ENCODE measurements at regions not wholly inside any gene's neighbourhood (a gene's known extent, or its start where the extent isn't known, plus 50 kb on each side); places are given as distances from the start of the nearest gene placed in this dataset.

DNA sequence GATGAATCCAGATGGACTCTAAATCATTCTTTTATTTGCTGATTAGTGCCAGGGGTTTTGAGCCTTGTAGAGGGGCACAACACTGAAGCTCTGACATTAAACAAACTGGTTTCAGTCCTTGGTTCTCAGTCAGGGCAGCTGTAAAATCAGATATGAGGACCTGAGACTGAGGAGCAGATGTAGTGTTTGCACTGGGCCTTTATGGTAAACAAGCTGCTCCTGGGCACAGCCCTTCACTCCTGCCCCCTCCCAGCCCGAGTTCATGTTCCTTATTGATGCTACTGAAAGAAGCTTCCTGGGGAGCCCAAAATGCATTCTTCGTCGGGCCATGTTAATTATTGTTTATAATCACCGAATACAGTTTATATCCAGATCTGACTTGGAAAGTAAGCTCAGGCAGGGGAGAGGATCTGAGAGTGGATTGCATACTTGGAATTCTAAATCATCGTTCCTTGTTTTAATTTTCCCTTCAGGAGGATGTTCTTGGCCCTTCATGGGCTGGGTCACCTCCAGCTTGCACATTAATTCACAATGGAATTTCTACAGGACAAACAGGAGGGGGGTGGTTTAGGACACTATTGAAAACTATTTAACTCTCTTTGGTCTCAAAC lies 213.5 kb downstream of the FGF9 start:
- H3K9ac ChIP-seq (ENCODE audit: low read length): no peak overlapping the region
- DNase-seq (ENCODE audit: low read depth) (no peak), FAIRE-seq (no peak)
- TF ChIP-seq, protein P1, sequence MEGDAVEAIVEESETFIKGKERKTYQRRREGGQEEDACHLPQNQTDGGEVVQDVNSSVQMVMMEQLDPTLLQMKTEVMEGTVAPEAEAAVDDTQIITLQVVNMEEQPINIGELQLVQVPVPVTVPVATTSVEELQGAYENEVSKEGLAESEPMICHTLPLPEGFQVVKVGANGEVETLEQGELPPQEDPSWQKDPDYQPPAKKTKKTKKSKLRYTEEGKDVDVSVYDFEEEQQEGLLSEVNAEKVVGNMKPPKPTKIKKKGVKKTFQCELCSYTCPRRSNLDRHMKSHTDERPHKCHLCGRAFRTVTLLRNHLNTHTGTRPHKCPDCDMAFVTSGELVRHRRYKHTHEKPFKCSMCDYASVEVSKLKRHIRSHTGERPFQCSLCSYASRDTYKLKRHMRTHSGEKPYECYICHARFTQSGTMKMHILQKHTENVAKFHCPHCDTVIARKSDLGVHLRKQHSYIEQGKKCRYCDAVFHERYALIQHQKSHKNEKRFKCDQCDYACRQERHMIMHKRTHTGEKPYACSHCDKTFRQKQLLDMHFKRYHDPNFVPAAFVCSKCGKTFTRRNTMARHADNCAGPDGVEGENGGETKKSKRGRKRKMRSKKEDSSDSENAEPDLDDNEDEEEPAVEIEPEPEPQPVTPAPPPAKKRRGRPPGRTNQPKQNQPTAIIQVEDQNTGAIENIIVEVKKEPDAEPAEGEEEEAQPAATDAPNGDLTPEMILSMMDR (IDR thresholded peaks at IDR 0.05; ENCODE audit: insufficient read depth, low read depth, low read length): no peak
- H3K27ac ChIP-seq (ENCODE audit: low read depth, low read length): no peak overlapping the region
- H3K79me2 ChIP-seq (ENCODE audit: insufficient read depth, low read length): no peaks in the 10 kb centered on the region
- Mint-ChIP-seq H3K4me3 (ENCODE audit: unreplicated experiment) (no peak overlapping the region), H3K4me1 (ENCODE audit: low read depth, unreplicated experiment) (no peaks in the 10 kb centered on the region), H3K27ac (ENCODE audit: unreplicated experiment) (no peak overlapping the region), H3K36me3 (ENCODE audit: low read depth, unreplicated experiment) (no peaks in the 10 kb centered on the region), H3K9me3 (ENCODE audit: unreplicated experiment) (peaks cover 2% of the 10 kb centered on the region), H3K27me3 (ENCODE audit: low read depth, unreplicated experiment) (peaks cover 7% of the 10 kb centered on the region)
- H3K9me3 ChIP-seq (ENCODE audit: insufficient read depth, low read depth, low read length): no peaks in the 10 kb centered on the region
- no peaks in the 10 kb centered on the region for H3K36me3 ChIP-seq (ENCODE audit: insufficient read depth, low read length)
- H3K4me3 ChIP-seq (ENCODE audit: insufficient read depth, low read depth, low read length): no peak overlapping the region
- H2AFZ ChIP-seq (ENCODE audit: low read depth, low read length): no peak overlapping the region
- no peaks in the 10 kb centered on the region for H4K20me1 ChIP-seq (ENCODE audit: insufficient read depth, low read length)
- H3K27me3 ChIP-seq (ENCODE audit: insufficient read depth, low read length): no peaks in the 10 kb centered on the region
- H3K4me1 ChIP-seq (ENCODE audit: insufficient read depth, low read length): no peaks in the 10 kb centered on the region
- H3K4me2 ChIP-seq (ENCODE audit: low read length): no peak overlapping the region

GRCh38 chr13:21884965-21885567 lies 214.2 kb downstream of the FGF9 start:
- TF ChIP-seq, protein P1 (IDR thresholded peaks at IDR 0.05; ENCODE audit: insufficient read depth, low read depth, low read length): no peak
- TF ChIP-seq EZH2 (IDR thresholded peaks at IDR 0.05; ENCODE audit: insufficient read depth, low read length): no peak
- H3K4me3 Mint-ChIP-seq (ENCODE audit: unreplicated experiment): no peak overlapping the region

DNA sequence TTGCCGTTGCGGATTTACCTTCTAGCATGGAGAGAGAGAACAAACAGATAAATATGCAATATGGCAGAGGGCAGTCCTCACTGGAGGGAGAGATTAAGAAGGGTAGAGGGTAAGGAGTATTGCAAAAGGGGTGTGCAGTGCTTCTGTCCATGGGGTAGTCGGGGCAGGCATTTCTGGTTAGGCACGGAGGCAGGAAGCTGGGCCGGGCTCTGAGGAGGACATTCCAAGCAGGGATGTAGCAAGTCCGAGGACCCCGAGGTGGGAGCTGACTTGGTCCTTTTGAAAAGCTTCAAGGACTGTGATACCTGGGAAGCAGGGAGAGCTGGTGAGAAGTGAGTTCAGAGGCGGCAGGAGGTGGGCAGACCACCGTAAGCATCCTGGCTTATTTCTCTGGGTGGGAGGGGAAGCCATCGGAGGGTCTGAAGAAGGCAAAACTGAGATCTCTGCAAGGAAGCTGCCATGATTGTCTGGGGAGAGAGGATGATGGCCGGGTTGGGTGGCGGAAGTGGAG lies 214.9 kb downstream of the FGF9 start:
- H3K4me3 Mint-ChIP-seq (ENCODE audit: unreplicated experiment): no peak overlapping the region
- H3K27me3 ChIP-seq (ENCODE audit: insufficient read depth, low read length): no peaks in the 10 kb centered on the region
- DNase-seq (ENCODE audit: low read depth) (no peak), FAIRE-seq (no peak)
- no peaks in the 10 kb centered on the region for H3K4me1 Mint-ChIP-seq (ENCODE audit: low read depth, unreplicated experiment)
- no peak overlapping the region for H3K4me2 ChIP-seq (ENCODE audit: low read length)
- H3K27ac ChIP-seq (ENCODE audit: low read depth, low read length): no peak overlapping the region
- H3K36me3 Mint-ChIP-seq (ENCODE audit: low read depth, unreplicated experiment): no peaks in the 10 kb centered on the region
- TF ChIP-seq EZH2 (IDR thresholded peaks at IDR 0.05; ENCODE audit: insufficient read depth, low read length): no peak
- TF ChIP-seq, protein P1 (IDR thresholded peaks at IDR 0.05; ENCODE audit: insufficient read depth, low read depth, low read length): no peak
- H3K27ac Mint-ChIP-seq (ENCODE audit: unreplicated experiment): no peak overlapping the region
- peaks cover 2% of the 10 kb centered on the region for H3K9me3 Mint-ChIP-seq (ENCODE audit: unreplicated experiment)
- H2AFZ ChIP-seq (ENCODE audit: low read depth, low read length): no peak overlapping the region
- H4K20me1 ChIP-seq (ENCODE audit: insufficient read depth, low read length): no peaks in the 10 kb centered on the region
- no peaks in the 10 kb centered on the region for H3K36me3 ChIP-seq (ENCODE audit: insufficient read depth, low read length)
- H3K4me3 ChIP-seq (ENCODE audit: insufficient read depth, low read depth, low read length): no peak overlapping the region
- H3K27me3 Mint-ChIP-seq (ENCODE audit: low read depth, unreplicated experiment): peaks cover 3% of the 10 kb centered on the region
- H3K9ac ChIP-seq (ENCODE audit: low read length): no peak overlapping the region
- H3K9me3 ChIP-seq (ENCODE audit: insufficient read depth, low read depth, low read length): peaks cover 10% of the 10 kb centered on the region
- no peaks in the 10 kb centered on the region for H3K4me1 ChIP-seq (ENCODE audit: insufficient read depth, low read length)
- H3K79me2 ChIP-seq (ENCODE audit: insufficient read depth, low read length): no peaks in the 10 kb centered on the region

More at GRCh38 chr13:21884965-21885567, 214.2 kb downstream of the FGF9 start:
- no peaks in the 10 kb centered on the region for H3K36me3 ChIP-seq (ENCODE audit: insufficient read depth, low read length)
- FAIRE-seq (no peak), DNase-seq (ENCODE audit: low read depth) (no peak)
- no peaks in the 10 kb centered on the region for H4K20me1 ChIP-seq (ENCODE audit: insufficient read depth, low read length)
- no peak overlapping the region for H3K27ac ChIP-seq (ENCODE audit: low read depth, low read length)
- no peak overlapping the region for H3K4me2 ChIP-seq (ENCODE audit: low read length)
- peaks cover 2% of the 10 kb centered on the region for H3K9me3 Mint-ChIP-seq (ENCODE audit: unreplicated experiment)
- no peaks in the 10 kb centered on the region for H3K36me3 Mint-ChIP-seq (ENCODE audit: low read depth, unreplicated experiment)
- no peaks in the 10 kb centered on the region for H3K4me1 Mint-ChIP-seq (ENCODE audit: low read depth, unreplicated experiment)
- H3K27me3 ChIP-seq (ENCODE audit: insufficient read depth, low read length): no peaks in the 10 kb centered on the region
- no peak overlapping the region for H2AFZ ChIP-seq (ENCODE audit: low read depth, low read length)
- no peak overlapping the region for H3K9ac ChIP-seq (ENCODE audit: low read length)
- no peak overlapping the region for H3K4me3 ChIP-seq (ENCODE audit: insufficient read depth, low read depth, low read length)
- H3K27ac Mint-ChIP-seq (ENCODE audit: unreplicated experiment): no peak overlapping the region
- H3K9me3 ChIP-seq (ENCODE audit: insufficient read depth, low read depth, low read length): peaks cover 4% of the 10 kb centered on the region
- peaks cover 3% of the 10 kb centered on the region for H3K27me3 Mint-ChIP-seq (ENCODE audit: low read depth, unreplicated experiment)
- no peaks in the 10 kb centered on the region for H3K4me1 ChIP-seq (ENCODE audit: insufficient read depth, low read length)
- H3K79me2 ChIP-seq (ENCODE audit: insufficient read depth, low read length): no peaks in the 10 kb centered on the region
